H9 (cell line): ENCODE measurements at regions not wholly inside any gene's neighbourhood (a gene's known extent, or its start where the extent isn't known, plus 50 kb on each side); places are given as distances from the start of the nearest gene placed in this dataset.

Experiments
- DNase-seq: peaks from one replicate; pipeline ENCODE4 v3.0.0-alpha.2; 2017
- H2AFZ ChIP-seq: one replicate; pipeline ENCODE4 v1.6.1; 2013; ENCODE audit warnings: mild to moderate bottlenecking, low read length, control low read depth, moderate library complexity
- H2AK5ac ChIP-seq: 2 replicates; pipeline ENCODE4 v1.6.1; 2013; ENCODE audit warnings: low read length, control low read depth, mixed read lengths; ENCODE audit not compliant: insufficient read length
- H2BK120ac ChIP-seq: one replicate; pipeline ENCODE4 v1.6.1; 2013; ENCODE audit warnings: low read depth, mild to moderate bottlenecking, low read length, control low read depth, inconsistent platforms; ENCODE audit not compliant: poor library complexity, severe bottlenecking
- H2BK12ac ChIP-seq: 2 replicates; pipeline ENCODE4 v1.6.1; 2013; ENCODE audit warnings: low read length, control low read depth, mixed read lengths, low read depth; ENCODE audit not compliant: insufficient read length
- H2BK15ac ChIP-seq: 2 replicates; pipeline ENCODE4 v1.6.1; 2013; ENCODE audit warnings: low read depth, low read length, control low read depth
- H2BK20ac ChIP-seq: one replicate; pipeline ENCODE4 v1.6.1; 2013; ENCODE audit warnings: low read depth, mild to moderate bottlenecking, low read length, control low read depth, inconsistent platforms; ENCODE audit not compliant: poor library complexity, severe bottlenecking
- H2BK5ac ChIP-seq: 2 replicates; pipeline ENCODE4 v1.6.1; 2013; ENCODE audit warnings: low read length, control low read depth, mixed read lengths; ENCODE audit not compliant: insufficient read length
- H3K14ac ChIP-seq: 2 replicates; pipeline ENCODE4 v1.6.1; 2013; ENCODE audit warnings: low read length, control low read depth; ENCODE audit not compliant: insufficient read depth
- H3K18ac ChIP-seq: 2 replicates; pipeline ENCODE4 v1.6.1; 2013; ENCODE audit warnings: low read depth, mild to moderate bottlenecking, mixed read lengths, low read length, control low read depth; ENCODE audit not compliant: insufficient read length
- H3K23ac ChIP-seq: 2 replicates; pipeline ENCODE4 v1.6.1; 2013; ENCODE audit warnings: low read length, control low read depth, mixed read lengths, low read depth; ENCODE audit not compliant: insufficient read length
- H3K23me2 ChIP-seq: 2 replicates; pipeline ENCODE4 v1.6.1; 2013; ENCODE audit warnings: low read depth, mild to moderate bottlenecking, mixed read lengths, low read length, control low read depth; ENCODE audit not compliant: insufficient read length, poor library complexity, severe bottlenecking
- H3K27ac ChIP-seq: 2 replicates; pipeline ENCODE4 v1.5.1; 2013; ENCODE audit warnings: low read length, control low read depth, mixed read lengths, low read depth; ENCODE audit not compliant: insufficient read length
- H3K27me3 ChIP-seq: 2 replicates; pipeline ENCODE4 v1.6.1; 2013; ENCODE audit warnings: low read length, control low read depth, inconsistent platforms; ENCODE audit not compliant: insufficient read depth
- H3K4ac ChIP-seq: 2 replicates; pipeline ENCODE4 v1.6.1; 2013; ENCODE audit warnings: low read depth, mild to moderate bottlenecking, control low read depth, inconsistent platforms, low read length, moderate library complexity
- H3K4me1 ChIP-seq: 2 replicates; pipeline ENCODE4 v1.6.1; 2013; ENCODE audit warnings: low read length, control low read depth, inconsistent platforms; ENCODE audit not compliant: insufficient read depth
- H3K4me2 ChIP-seq: 2 replicates; pipeline ENCODE4 v1.6.1; 2013; ENCODE audit warnings: low read length, control low read depth, mixed read lengths; ENCODE audit not compliant: insufficient read length, insufficient read depth
- H3K56ac ChIP-seq: 2 replicates; pipeline ENCODE4 v1.6.1; 2013; ENCODE audit warnings: low read depth, mild to moderate bottlenecking, mixed read lengths, low read length, control low read depth; ENCODE audit not compliant: insufficient read length
- H3K79me1 ChIP-seq: 2 replicates; pipeline ENCODE4 v1.6.1; 2013; ENCODE audit warnings: low read depth, mild to moderate bottlenecking, moderate library complexity, low read length, control low read depth, inconsistent platforms; ENCODE audit not compliant: insufficient read depth, poor library complexity, severe bottlenecking
- H3K79me2 ChIP-seq: 2 replicates; pipeline ENCODE4 v1.6.1; 2013; ENCODE audit warnings: low read length, control low read depth, inconsistent platforms; ENCODE audit not compliant: insufficient read depth
- H3K9ac ChIP-seq: 2 replicates; pipeline ENCODE4 v1.6.1; 2013; ENCODE audit warnings: low read length, control low read depth, mixed read lengths; ENCODE audit not compliant: insufficient read length; ENCODE audit errors: extremely low read depth
- H3K9me3 ChIP-seq: one replicate; pipeline ENCODE4 v1.6.1; 2013; ENCODE audit warnings: low read depth, low read length, inconsistent platforms; ENCODE audit not compliant: control insufficient read depth
- H3T11ph ChIP-seq: one replicate; pipeline ENCODE4 v1.6.1; 2013; ENCODE audit warnings: mild to moderate bottlenecking, low read length, control low read depth, inconsistent platforms
- H4K20me1 ChIP-seq: one replicate; pipeline ENCODE4 v1.6.1; 2013; ENCODE audit not compliant: control insufficient read depth, insufficient read length, insufficient read depth
- H4K5ac ChIP-seq: 2 replicates; pipeline ENCODE4 v1.6.1; 2013; ENCODE audit warnings: low read depth, mild to moderate bottlenecking, mixed read lengths, low read length, control low read depth; ENCODE audit not compliant: insufficient read length
- H4K8ac ChIP-seq: replicated peaks from 2 replicates; pipeline ENCODE4 v1.6.1; 2013; ENCODE audit warnings: low read length, control low read depth, mixed read lengths, low read depth; ENCODE audit not compliant: insufficient read length
- H4K91ac ChIP-seq: 2 replicates; pipeline ENCODE4 v1.6.1; 2013; ENCODE audit warnings: low read depth, mild to moderate bottlenecking, moderate library complexity, mixed read lengths, low read length, control low read depth; ENCODE audit not compliant: insufficient read length
- H3K27ac Mint-ChIP-seq, 3 experiments: 2 replicates in 2 of 3; 3 replicates in 1 of 3; pipeline ENCODE4 v1.8.0; 2020 to 2021; ENCODE audit warnings: mixed read lengths in 3 of 3, mild to moderate bottlenecking in 1 of 3, moderate library complexity in 1 of 3
- H3K27me3 Mint-ChIP-seq: 2 replicates; pipeline ENCODE4 v1.8.0; 2021; ENCODE audit warnings: low read depth, mild to moderate bottlenecking, moderate library complexity, mixed read lengths
- H3K36me3 Mint-ChIP-seq, 3 experiments: 2 replicates in 2 of 3; 3 replicates in 1 of 3; pipeline ENCODE4 v1.8.0; 2020 to 2021; ENCODE audit warnings: low read depth in 3 of 3, mixed read lengths in 3 of 3; ENCODE audit not compliant: insufficient read depth in 1 of 3
- H3K4me1 Mint-ChIP-seq, 2 experiments: 2 replicates each; pipeline ENCODE4 v1.8.0; 2020; ENCODE audit warnings: mixed read lengths in 2 of 2
- H3K4me3 Mint-ChIP-seq, 2 experiments: 2 replicates in 1 of 2; 3 replicates in 1 of 2; pipeline ENCODE4 v1.8.0; 2020 to 2021; ENCODE audit warnings: mild to moderate bottlenecking in 2 of 2, mixed read lengths in 2 of 2, moderate library complexity in 1 of 2
- H3K9me3 Mint-ChIP-seq, 2 experiments: 2 replicates in 1 of 2; 3 replicates in 1 of 2; pipeline ENCODE4 v1.8.0; 2020; ENCODE audit warnings: mild to moderate bottlenecking in 2 of 2, mixed read lengths in 2 of 2, moderate library complexity in 1 of 2
- CTCF ChIP-seq: fragments of 200-600 bp; sonication (generic); conservative IDR thresholded peaks from 3 replicates; pipeline ENCODE4 v1.8.0; 2021; ENCODE audit warnings: antibody characterized with exemption, mild to moderate bottlenecking
- WGBS: extraction: QIAGEN DNeasy Blood & Tissue Kit; methylation state at CpG from one replicate; pipeline ENCODE4 v1.1.7; 2013; ENCODE audit warnings: missing lambda C conversion rate, low lambda C conversion rate, mixed read lengths; ENCODE audit not compliant: insufficient read length; ENCODE audit errors: extremely low coverage; 5-methylcytosine and 5-hydroxymethylcytosine counted together

GRCh38 chr12:111123390-111123789 is 203.0 kb upstream of the MYL2 start:
- H3K23me2 ChIP-seq = no peaks in the 10 kb centered on the region
- H2AK5ac ChIP-seq = no peak overlapping the region
- no peak overlapping the region for H3K18ac ChIP-seq
- Mint-ChIP-seq H3K4me1 (peaks cover 20 to 25% of the 10 kb centered on the region in 2 experiments), H3K27ac (no peak overlapping the region), H3K9me3 (no peaks in the 10 kb centered on the region), H3K4me3 (no peak overlapping the region), H3K36me3 (no peaks in the 10 kb centered on the region), H3K27me3 (no peaks in the 10 kb centered on the region)
- H2AFZ ChIP-seq = no peak overlapping the region
- no peaks in the 10 kb centered on the region for H3K4me1 ChIP-seq
- no peaks in the 10 kb centered on the region for H3K79me1 ChIP-seq
- H3K9ac ChIP-seq = no peak overlapping the region
- H3K4ac ChIP-seq = no peak overlapping the region
- no peak overlapping the region for H2BK120ac ChIP-seq
- WGBS = no CpG with 5 or more reads among the region's 6 CpGs
- no peak overlapping the region for H3K23ac ChIP-seq
- no peak overlapping the region for H3T11ph ChIP-seq
- H2BK20ac ChIP-seq = no peak overlapping the region
- H2BK5ac ChIP-seq = no peak overlapping the region
- H3K79me2 ChIP-seq = no peaks in the 10 kb centered on the region
- no peak for DNase-seq
- no peak overlapping the region for H2BK15ac ChIP-seq
- H3K9me3 ChIP-seq = no peaks in the 10 kb centered on the region
- H4K8ac ChIP-seq = no peak overlapping the region
- no peak overlapping the region for H3K4me2 ChIP-seq
- no peak overlapping the region for H4K91ac ChIP-seq
- no peak overlapping the region for H3K27ac ChIP-seq
- H2BK12ac ChIP-seq = no peak overlapping the region
- no peak for TF ChIP-seq CTCF
- H4K20me1 ChIP-seq = no peaks in the 10 kb centered on the region
- no peak overlapping the region for H3K56ac ChIP-seq
- no peak overlapping the region for H3K14ac ChIP-seq
- no peaks in the 10 kb centered on the region for H3K27me3 ChIP-seq
- no peak overlapping the region for H4K5ac ChIP-seq
